Fibroblast of lung (primary cell): ENCODE measurements at regions not wholly inside any gene's neighbourhood (a gene's known extent, or its start where the extent isn't known, plus 50 kb on each side); places are given as distances from the start of the nearest gene placed in this dataset.

Experiments used
- EZH2 ChIP-seq: IDR thresholded peaks from 2 replicates; pipeline ENCODE4 v1.5.1; 2012; ENCODE audit warnings: low read length, control low read depth, mild to moderate bottlenecking; ENCODE audit errors: missing control alignments
- TF ChIP-seq, protein P1 (sequence below), 2 donors: IDR thresholded peaks in 1 of 2; conservative IDR thresholded peaks in 1 of 2; 1 replicate in 1 of 2; 2 replicates in 1 of 2; pipeline ENCODE4 v1.5.1; 2011 to 2012; ENCODE audit warnings: low read length in 2 of 2, control low read depth in 1 of 2, inconsistent platforms in 1 of 2, low read depth in 1 of 2, mild to moderate bottlenecking in 1 of 2

DNA sequence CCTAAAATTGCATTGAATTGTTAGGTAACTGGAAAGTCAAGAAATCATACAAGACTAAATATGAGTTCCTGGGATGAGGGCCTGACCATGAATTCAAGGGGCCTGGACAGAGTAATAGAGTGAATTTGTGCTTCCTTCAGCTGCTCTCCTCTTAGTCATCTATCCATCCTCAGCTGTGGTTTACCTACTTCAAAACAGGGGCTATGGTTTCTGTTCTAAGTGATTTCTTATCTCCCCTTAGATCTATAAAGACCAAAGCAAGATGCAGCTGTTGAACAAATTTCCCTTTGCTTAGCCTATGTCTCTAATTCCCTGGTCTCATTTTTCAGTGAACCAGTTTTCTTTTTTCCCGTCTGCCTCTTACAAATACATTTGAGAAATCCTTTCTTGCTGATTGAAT, 428.5 kb downstream of the FAM181B start:
- TF ChIP-seq, protein P1, sequence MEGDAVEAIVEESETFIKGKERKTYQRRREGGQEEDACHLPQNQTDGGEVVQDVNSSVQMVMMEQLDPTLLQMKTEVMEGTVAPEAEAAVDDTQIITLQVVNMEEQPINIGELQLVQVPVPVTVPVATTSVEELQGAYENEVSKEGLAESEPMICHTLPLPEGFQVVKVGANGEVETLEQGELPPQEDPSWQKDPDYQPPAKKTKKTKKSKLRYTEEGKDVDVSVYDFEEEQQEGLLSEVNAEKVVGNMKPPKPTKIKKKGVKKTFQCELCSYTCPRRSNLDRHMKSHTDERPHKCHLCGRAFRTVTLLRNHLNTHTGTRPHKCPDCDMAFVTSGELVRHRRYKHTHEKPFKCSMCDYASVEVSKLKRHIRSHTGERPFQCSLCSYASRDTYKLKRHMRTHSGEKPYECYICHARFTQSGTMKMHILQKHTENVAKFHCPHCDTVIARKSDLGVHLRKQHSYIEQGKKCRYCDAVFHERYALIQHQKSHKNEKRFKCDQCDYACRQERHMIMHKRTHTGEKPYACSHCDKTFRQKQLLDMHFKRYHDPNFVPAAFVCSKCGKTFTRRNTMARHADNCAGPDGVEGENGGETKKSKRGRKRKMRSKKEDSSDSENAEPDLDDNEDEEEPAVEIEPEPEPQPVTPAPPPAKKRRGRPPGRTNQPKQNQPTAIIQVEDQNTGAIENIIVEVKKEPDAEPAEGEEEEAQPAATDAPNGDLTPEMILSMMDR (conservative IDR thresholded peaks at IDR 0.05 in 1 of 2, IDR thresholded peaks at IDR 0.05 in 1 of 2; ENCODE audit: low read depth in 1 of 2, low read length in 2 of 2), result no peak
- no peak for TF ChIP-seq EZH2
